Medulla oblongata (tissue), 1 donor: ENCODE measurements at regions not wholly inside any gene's neighbourhood (a gene's known extent, or its start where the extent isn't known, plus 50 kb on each side); places are given as distances from the start of the nearest gene placed in this dataset.

Source experiments
- DNase-seq: peaks from one replicate; pipeline ENCODE4 v3.0.0-alpha.2; 2015; ENCODE audit errors: extremely low spot score

DNA sequence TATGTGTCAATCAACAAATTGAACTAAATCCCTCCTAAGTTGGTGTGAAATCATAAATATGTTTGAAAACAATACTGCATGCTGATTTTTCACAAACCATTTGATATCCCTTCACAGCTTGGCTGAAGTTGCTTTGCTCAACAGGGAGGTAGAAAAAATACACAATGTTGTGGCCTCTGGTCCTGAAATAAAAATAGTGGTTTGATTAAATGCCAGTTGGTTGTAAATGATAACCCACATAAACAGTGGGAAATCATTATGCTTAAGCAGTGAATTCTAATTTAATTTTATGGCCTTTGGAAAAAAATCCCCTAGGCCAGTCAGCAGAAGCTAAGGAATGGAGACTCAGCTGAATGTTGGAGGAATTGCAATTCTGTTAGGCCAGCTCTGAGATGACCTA lies 359.4 kb upstream of the CWC22 start:
- DNase-seq, result no peak

DNA sequence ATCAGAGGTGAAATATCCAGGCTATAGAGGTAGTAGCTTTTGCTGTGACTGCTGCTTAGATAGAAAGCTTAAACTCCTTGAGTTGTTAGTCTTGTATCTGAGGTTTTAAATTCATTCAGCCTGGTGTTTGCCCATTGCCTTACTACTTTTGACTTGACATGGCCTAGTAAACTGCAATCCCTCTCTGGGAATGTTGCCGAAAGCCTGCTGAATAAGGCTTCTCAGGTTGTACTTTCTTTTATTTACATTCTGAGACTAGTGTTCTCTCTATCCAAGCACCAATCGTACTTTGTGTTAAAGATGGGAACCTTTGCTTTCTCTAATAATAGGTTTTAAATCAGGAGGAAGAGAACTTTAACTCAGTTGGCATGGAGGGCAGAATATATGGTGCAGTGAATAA lies 357.6 kb upstream of the CWC22 start:
- no peak for DNase-seq

DNA sequence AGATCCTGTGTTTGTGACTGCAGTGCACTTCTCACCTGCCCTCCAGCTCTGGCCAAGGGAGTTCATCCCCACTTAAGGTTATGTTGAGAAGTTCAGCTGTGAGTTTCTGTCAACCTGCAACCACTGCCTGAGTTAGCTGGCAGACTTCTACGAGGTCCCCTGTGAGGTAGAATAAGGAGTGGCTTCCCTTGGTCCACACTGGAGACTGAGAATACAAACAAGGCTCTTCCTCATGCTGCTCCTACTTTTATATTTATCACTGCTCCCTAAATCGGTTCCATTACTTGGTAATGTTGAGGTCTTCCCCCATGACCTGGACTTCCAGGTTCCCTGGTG lies 353.2 kb upstream of the CWC22 start:
- DNase-seq, result no peak

DNA sequence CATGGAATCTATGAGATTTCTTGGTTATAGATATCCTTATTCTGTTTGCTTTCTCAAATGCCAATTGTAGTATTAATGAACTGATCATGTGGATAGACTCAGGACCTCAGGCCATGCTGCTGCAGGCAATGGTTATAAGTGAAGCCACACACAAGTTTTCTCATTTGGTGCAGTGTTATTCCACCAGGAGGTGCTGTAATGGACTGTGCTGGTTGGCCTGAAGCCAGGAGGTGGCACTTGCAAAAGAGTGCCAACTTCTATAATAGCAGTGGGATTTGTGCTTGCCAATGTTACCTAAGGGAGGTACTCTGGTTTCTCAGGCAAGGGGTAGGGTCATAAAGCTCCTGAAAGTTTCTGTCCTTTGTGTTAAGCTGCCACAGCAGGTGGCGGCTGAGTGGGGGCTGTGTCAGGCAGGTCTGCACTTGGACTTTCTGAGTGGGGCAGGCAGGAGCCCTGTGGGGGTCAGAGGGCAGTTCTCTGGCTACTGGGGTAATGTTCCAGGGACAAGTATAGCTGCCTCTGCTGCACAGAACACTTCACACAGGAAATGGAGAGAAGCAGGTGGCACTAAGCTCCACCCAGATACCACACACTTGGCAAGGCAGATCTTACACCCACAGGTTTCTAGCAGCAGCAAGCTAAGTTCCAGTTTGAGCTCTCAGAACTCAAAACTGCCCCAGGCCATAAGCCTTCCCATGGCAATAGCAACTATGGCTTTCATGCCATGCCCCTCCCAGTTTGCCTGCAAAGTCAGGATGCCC lies 352.6 kb upstream of the CWC22 start:
- DNase-seq, result no peak

DNA sequence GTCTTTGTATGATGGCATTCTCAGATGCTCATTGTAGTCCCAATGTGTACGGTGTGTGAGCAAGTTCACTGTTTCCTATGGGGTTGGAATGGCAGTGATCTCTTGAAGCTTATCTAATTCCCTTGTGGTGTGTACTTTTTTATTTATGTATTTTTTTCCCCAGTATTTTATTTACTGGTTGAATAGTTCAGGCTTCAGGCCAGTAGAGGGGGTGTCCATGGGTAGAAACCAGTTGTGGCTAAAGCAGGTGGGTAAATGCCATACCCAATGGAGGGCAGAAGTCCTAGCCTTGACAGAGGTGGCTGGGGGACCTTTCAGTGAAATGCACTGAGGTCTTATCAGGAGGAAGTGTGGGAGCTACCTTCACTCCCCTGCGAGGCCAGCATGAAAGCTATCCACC lies 351.4 kb upstream of the CWC22 start:
- no peak for DNase-seq

DNA sequence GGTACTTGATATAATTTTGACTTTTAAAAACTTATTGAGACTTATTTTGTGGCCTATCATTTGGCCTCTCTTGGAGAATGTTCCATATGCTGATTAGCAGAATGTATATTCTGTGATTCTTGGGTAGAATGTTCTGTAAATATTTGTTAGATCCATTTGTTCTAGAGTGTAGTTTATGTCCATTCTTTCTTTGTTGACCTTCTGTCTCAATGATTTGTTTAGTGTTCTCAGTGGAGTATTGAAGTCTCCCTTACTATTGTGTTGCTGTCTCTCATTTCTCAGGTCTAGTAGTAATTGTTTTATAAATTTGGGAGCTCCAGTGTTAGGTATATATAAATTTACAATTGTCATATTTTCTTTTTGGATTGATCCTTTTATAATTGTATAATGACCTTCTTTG lies 349.6 kb upstream of the CWC22 start:
- no peak for DNase-seq

DNA sequence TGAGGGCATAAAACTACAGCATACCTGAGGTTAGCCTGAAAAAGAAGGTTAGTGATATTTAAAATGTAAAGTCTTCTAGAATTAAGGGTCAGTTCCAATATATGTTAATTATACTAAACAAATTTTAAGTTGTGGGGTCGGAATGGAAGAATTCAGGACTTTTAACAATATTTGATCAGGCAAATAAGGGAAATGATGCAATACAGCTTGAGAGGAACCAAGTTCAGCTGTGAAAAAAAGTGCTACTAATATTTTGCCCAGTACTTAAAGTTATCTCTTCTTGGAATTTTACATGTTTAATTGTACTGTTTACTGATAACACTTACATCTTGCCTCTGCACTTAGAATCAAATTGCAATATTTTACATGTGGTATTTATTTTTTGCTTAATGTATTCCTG lies 345.5 kb upstream of the CWC22 start:
- DNase-seq, result no peak

DNA sequence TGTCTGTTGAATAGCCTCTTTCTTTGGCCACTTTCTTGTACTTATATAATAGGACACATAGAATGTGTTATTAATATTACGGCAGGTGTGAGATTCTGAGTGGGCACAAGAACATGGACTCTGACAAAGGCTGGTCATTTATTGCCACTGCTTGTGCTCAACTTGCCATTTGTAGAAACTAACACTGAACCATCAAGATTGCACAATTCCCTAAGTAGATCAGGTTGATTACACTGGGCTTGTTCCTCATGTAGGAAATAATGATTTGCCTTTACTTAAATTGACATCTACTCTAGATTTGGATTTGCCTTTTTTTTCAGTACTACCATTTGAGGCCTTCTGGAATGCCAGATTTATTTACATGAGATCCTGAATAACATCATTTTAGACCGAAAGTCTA lies 342.7 kb upstream of the CWC22 start:
- DNase-seq, result no peak

DNA sequence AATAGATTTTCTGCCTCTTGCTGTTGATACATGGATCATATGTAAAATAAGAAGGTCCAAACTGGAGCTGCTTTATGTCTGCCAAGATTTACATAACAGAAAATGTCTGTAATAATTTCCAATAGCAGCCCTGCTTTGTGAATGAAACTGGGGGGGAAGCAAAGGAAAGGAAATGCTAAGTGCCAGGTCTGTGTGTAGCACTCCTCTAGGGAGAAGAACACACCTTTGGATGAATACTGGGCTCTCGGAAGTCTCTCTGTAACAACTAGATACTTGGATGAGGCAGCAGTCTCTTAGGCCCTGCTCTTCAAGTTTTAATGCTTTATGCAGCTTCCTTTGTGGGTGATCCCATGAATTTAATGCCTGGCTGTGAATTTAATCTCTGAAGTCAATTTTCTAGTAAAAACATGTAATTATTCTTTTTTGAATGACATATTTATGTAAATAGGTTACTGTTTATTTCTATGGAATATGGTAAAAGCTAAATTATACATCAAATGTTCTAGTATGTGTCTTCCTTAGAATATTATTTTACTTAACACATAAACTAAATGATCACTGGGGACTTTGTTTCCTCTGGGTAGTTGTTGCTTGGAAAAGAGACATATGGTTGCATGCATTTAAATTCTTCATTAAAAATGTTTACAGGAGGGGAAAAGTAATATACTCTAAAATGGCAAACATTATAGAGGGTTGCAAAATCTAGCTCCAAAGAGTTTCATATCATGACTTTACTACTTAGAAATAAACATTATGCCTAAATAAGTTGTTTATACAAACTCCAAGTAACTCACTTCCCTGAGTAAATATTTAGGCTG lies 336.6 kb upstream of the CWC22 start:
- no peak for DNase-seq

DNA sequence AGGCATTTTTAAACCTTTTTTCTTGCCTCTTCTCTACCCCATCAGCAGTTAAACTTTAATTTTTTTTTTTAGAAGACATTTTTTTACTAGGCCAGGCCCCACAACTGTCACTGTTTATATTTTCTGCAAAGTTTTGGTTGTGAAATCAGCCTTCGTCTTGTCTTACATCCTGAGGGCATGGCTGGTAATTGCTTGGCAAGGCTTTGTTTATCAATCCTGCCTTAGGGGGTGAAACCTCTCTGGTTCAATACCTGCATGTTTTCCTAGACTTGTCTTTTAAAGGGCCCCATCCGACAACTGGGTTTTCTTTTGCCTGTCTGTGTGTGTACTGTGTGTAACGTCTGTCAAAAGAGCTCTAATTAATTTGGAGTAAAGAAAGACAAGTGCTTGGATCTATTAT lies 330.0 kb upstream of the CWC22 start:
- no peak for DNase-seq

DNA sequence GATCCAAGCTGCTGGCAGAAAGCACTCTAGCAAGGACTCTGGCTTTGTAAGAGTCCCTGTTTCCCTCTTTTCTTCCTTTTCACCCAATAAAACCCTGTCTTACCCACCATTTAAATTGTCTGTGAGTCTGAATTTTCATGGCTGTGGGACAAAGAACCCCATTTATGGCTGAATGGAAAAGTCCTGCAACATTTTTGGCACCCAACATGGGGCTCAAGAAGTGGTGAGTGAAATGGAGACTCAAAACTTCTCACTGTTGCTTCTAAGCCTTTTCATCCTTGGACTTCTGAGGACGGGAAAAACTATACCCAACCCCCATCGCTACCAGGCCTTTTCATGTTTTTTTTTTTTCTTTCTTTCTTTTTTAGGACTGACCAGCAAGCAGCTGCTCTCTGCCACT lies 329.5 kb upstream of the CWC22 start:
- no peak for DNase-seq

DNA sequence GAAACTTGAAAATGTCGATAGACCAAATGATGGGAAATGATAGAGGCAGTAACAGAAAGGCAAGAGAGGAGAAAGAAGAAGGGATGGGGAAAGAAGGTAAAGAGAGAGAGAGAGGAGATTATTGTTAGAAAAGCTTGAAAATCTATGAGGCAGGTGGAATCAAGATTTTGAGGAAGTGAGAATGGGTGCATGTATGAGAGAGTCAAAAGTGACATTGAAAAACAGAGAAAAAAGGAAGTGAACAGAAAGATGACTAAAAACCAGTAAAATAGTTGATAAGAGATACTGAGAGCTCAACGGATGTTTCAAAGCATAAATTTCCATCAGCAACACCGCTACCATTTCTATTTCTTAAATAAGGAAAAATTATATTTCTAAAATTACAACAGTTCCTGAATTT lies 327.4 kb upstream of the CWC22 start:
- no peak for DNase-seq

DNA sequence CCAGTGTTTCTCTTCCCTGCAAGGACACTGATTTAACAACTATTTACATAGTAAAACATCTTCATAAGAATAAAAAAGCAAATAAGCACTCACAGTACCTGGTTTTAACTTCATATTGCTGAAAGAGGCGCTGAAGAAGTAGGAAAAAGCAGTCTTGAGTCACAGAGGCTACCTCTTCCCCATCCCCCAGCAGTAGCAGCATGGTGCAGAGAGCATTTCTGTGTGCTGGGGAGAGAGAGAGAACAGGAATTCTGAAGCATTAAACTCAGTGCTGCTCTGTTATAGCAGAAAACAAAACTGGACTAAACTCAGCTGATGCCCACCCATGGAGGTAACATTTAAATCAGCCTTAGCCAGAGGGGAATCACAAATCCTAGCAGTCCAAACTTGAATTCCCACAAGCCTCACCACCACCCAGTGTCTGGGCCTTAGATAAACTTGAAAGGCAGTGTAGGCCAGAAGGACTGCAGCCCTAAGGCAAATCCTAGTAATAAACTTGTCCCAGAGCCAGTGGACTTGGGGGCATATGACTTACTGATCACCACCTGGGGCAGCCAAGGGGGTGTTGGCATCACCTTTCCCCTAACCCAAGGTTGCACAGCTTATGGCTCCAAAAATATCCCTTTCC lies 321.8 kb upstream of the CWC22 start:
- DNase-seq, result no peak

DNA sequence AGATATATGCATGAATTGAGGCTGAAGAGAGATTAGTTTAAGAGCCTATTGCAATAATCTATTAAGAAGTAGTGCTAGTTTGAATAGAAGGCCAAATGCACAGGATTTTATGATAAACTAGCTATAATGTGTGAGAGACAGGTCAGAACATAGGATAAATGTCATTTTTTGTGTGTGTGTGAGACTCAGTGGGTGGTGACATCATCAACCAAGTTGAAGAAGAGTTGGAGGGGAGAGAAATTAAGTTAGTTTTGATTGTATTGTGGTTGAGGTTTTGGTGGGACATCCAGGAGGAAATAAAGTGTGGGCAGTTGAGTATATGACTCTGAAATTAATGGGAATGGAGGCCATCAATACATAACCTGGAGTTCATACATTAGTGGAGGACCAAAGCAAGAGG lies 320.1 kb upstream of the CWC22 start:
- DNase-seq, result no peak

DNA sequence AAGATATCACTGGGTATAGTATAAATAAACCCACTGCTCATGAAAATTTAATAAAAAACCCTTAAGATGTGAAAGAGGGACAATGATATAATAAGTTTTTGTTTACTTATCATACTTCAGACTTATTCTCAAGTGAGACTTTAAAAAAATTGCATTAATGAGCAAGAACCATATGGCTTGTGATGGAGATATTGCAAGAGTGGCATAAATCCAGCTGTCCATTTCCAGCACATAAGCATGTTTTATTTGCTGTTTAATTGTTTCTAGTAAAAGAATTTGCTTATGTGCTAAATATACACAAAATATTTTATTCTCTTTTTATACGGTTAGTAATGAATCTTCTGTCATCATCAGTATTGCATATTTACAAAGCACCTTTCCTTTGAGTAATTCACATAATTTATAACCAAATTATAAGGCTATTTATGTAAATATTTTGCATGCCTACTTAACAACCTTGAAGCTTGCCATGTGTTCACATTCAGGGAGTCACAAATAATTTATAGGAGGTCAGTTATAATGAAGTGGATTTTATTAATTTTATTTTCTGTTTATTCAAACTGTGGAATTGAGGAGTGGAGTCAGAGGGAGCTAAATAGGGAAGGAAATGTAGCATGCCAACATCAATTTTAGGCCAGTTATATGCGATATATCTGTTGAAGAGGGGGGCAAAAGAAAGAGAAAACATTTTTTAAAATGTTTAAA lies 318.5 kb upstream of the CWC22 start:
- DNase-seq, result no peak

DNA sequence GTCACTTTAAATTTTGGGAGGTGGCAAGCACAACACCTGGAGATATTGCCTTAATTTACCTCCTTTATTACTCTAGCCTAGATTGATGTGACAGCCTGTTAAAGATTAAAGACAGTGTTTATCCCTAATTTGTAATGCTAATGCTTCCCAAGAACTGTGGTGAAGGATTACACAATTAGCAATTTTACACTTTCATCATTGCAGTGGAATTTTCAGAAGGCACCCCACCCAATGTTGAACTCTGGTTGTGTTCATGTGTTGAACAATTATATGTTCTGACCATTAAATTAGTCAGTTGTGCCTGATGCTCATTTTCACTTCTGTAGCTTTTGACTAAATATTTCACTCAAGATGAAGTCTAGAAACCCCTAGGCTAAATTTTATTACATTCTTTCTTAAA lies 317.1 kb upstream of the CWC22 start:
- DNase-seq, result no peak

DNA sequence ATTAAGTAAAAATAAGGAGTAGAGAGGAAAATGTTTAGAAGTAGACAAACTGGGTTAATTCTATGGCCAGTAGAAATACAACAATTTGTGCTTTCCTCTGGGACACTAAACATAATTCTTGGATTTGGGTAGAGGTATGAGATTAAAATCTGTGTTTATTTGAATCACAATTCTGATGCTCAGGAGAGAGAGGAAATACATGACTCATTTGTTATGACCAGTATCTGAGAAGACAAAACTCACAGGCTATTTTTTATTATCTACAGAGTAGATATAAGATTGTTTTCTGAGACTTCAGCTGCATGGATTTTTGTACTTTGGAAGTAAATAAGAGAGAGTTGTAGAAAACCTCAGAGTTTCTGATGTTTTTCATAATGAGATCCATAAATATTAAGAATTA lies 315.7 kb upstream of the CWC22 start:
- no peak for DNase-seq

DNA sequence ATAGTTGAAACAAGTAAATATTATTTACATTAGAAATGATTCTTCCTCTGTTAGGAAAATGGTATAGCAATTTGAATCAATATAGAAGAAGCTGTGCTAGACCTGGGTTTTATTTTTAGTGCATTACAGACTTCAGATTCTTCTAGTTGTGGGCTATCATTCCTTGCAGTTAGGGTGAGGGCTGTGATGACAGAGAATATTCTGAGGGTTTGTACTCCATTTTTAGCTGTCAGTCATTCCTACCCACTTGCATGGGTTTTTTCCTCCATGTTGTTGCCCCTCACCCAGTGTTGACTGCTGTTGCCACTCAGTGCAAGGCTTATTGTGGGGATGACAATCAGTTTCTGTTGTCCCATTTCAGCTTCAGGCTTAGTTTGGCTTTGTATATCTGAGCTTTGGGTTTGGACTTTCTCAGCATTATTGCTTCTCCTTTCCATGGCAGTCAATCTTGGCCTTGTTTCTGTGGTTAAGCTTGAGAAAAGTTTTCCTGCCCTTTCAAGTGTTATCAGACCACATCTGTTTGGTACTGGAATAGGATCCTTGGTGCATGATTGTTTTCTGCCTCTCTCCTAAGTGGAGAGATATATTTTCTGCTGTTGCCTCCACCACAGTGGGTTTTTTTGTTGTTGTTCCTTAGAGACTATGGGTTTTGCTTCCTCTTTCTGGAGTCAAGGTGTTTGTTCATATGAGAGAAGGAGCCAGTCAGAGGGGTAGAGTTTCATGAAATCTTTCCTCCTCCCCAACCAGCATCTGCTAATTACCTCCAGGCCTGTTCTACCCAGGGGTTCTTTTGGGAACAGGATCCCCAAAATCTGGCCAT lies 312.7 kb upstream of the CWC22 start:
- no peak for DNase-seq

DNA sequence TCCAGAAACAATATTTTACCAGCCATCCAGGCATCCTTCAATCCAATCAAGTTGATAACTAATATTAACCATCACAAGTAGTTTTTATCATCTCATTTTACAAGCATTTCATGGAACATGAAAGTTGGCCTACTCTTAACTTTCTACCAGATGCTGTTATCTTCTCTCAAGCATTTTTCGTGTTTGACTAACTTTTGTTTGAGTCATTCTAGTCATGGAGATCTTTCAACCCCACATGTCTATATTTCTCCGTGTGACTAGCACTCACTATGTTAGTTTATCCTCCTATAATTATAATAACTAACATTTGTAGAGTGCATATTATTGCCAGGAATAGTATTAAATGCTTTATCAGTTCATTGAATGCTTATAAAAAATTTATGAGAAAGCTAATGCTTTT lies 307.0 kb upstream of the CWC22 start:
- DNase-seq, result no peak

DNA sequence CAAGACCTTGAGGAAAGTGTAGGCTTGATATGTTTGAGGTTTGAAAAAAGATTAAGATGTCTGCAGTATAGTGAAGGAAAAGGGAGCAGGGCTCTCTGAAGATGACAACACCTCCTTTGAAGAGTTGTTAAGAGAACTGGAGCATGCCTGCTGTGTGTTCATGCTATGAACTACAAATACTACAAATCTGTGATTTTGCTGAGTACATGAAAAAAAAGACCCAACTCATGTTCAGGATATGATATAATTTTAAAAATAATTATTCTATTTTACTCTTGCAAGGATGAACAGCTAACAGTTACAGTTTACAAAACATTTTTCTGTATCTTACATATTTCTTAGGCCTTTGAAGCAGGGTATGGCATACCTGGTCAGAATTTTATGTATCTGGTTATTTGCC lies 305.4 kb upstream of the CWC22 start:
- no peak for DNase-seq

DNA sequence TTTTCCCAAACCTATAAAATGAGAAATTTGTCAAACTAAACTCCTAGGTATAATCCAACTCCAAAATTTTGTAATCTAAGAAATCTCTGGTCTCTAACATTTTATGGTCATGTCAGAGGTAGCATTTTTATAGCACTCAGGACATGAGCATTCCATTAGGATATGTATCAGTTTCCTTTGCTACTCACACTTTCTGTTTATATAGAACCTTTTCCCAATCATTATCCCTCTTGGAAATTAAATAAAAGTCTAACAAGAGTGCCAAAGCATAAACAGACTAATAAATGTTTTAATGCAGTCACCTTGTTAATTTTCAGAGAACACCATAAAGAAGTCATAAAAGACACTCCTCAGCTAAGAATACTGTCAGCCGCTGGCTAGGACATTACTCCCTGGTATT lies 300.0 kb upstream of the CWC22 start:
- DNase-seq, result no peak

DNA sequence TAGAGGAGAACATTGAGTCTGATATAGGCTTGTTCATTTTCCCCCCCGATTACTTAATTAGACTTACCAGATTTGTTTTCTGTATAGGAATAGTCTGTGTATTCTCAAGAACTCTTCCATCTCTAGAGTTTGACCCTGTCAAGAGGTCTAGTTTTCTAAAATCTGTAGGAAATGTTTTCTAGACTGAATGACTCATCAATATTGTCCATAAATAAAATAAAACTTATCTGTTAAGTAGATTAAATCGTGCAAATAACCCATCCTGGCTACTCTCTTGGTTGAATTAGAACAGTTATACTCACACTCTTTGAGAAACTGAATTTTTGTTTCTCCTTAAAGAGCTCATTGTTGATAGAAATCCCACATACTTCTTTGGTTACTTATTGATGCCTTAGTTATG lies 299.2 kb upstream of the CWC22 start:
- DNase-seq, result no peak
